ENCODE measurements at regions not wholly inside any gene's neighbourhood (a gene's known extent, or its start where the extent isn't known, plus 50 kb on each side); places are given as distances from the start of the nearest gene placed in this dataset.

- Histone ChIP-seq H3K4me3 (ENCODE audit: low read depth, low read length) (no peak overlapping the region), H3K27ac (no peak overlapping the region), H3K9me3 (ENCODE audit: severe bottlenecking) (no peaks in the 10 kb centered on the region), H3K27me3 (ENCODE audit: insufficient read depth, low read depth, severe bottlenecking) (no peaks in the 10 kb centered on the region), H3K36me3 (no peaks in the 10 kb centered on the region)
- peak; percentile 44 for DNase-seq
- TF ChIP-seq, protein P1, sequence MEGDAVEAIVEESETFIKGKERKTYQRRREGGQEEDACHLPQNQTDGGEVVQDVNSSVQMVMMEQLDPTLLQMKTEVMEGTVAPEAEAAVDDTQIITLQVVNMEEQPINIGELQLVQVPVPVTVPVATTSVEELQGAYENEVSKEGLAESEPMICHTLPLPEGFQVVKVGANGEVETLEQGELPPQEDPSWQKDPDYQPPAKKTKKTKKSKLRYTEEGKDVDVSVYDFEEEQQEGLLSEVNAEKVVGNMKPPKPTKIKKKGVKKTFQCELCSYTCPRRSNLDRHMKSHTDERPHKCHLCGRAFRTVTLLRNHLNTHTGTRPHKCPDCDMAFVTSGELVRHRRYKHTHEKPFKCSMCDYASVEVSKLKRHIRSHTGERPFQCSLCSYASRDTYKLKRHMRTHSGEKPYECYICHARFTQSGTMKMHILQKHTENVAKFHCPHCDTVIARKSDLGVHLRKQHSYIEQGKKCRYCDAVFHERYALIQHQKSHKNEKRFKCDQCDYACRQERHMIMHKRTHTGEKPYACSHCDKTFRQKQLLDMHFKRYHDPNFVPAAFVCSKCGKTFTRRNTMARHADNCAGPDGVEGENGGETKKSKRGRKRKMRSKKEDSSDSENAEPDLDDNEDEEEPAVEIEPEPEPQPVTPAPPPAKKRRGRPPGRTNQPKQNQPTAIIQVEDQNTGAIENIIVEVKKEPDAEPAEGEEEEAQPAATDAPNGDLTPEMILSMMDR (IDR thresholded peaks at IDR 0.05; ENCODE audit: low read depth, low read length) = no peak
Measured at GRCh38 chr2:240244543-240244942, 104.1 kb upstream of the OTOS start.

GRCh38 chr2:240245184-240245583, 104.7 kb upstream of the OTOS start:
- Histone ChIP-seq H3K36me3 (no peaks in the 10 kb centered on the region), H3K4me3 (ENCODE audit: low read depth, low read length) (no peak overlapping the region), H3K27me3 (ENCODE audit: insufficient read depth, low read depth, severe bottlenecking) (no peaks in the 10 kb centered on the region), H3K27ac (no peak overlapping the region), H3K9me3 (ENCODE audit: severe bottlenecking) (no peaks in the 10 kb centered on the region)
- DNase-seq = no peak
- TF ChIP-seq, protein P1 (IDR thresholded peaks at IDR 0.05; ENCODE audit: low read depth, low read length) = no peak

- H3K27ac ChIP-seq = no peak overlapping the region
- TF ChIP-seq, protein P1 (IDR thresholded peaks at IDR 0.05; ENCODE audit: low read depth, low read length) = no peak
- H3K27me3 ChIP-seq (ENCODE audit: insufficient read depth, low read depth, severe bottlenecking) = no peaks in the 10 kb centered on the region
- H3K4me3 ChIP-seq (ENCODE audit: low read depth, low read length) = no peak overlapping the region
- DNase-seq = no peak
- no peaks in the 10 kb centered on the region for H3K9me3 ChIP-seq (ENCODE audit: severe bottlenecking)
- no peaks in the 10 kb centered on the region for H3K36me3 ChIP-seq
Measured at GRCh38 chr2:240245706-240246105, 105.2 kb upstream of the OTOS start.

- Histone ChIP-seq H3K27me3 (ENCODE audit: insufficient read depth, low read depth, severe bottlenecking) (no peaks in the 10 kb centered on the region), H3K9me3 (ENCODE audit: severe bottlenecking) (no peaks in the 10 kb centered on the region), H3K27ac (no peak overlapping the region), H3K4me3 (ENCODE audit: low read depth, low read length) (no peak overlapping the region), H3K36me3 (no peaks in the 10 kb centered on the region)
- DNase-seq = no peak
- TF ChIP-seq, protein P1 (IDR thresholded peaks at IDR 0.05; ENCODE audit: low read depth, low read length) = no peak
Measured at GRCh38 chr2:240246173-240246820, 105.8 kb upstream of the OTOS start.

GRCh38 chr2:240247241-240247867, 106.9 kb upstream of the OTOS start:
- Histone ChIP-seq H3K27ac (no peak overlapping the region), H3K4me3 (ENCODE audit: low read depth, low read length) (no peak overlapping the region), H3K36me3 (no peaks in the 10 kb centered on the region), H3K9me3 (ENCODE audit: severe bottlenecking) (no peaks in the 10 kb centered on the region), H3K27me3 (ENCODE audit: insufficient read depth, low read depth, severe bottlenecking) (no peaks in the 10 kb centered on the region)
- DNase-seq = no peak
- TF ChIP-seq, protein P1 (IDR thresholded peaks at IDR 0.05; ENCODE audit: low read depth, low read length) = no peak
